Gastroesophageal sphincter (tissue), 4 donors: ENCODE measurements at regions not wholly inside any gene's neighbourhood (a gene's known extent, or its start where the extent isn't known, plus 50 kb on each side); places are given as distances from the start of the nearest gene placed in this dataset.

Source experiments
- ATAC-seq: fragments of 150-250 bp; one replicate; pipeline ENCODE4 v1.9.1; 2016; ENCODE audit warnings: mild to moderate bottlenecking, moderate library complexity
- H3K27ac ChIP-seq, 4 donors: fragments of 200-600 bp; sonication (generic) in 3 of 4; 1 replicate in 3 of 4; 2 replicates in 1 of 4; pipeline ENCODE4 v1.5.1; 2016 to 2019
- H3K27me3 ChIP-seq: fragments of 200-600 bp; sonication (generic); one replicate; pipeline ENCODE4 v1.5.1; 2019
- H3K36me3 ChIP-seq, 2 donors: fragments of 200-600 bp; sonication (generic); one replicate each; pipeline ENCODE4 v1.5.1; 2019; ENCODE audit warnings: control low read depth in 1 of 2
- H3K4me1 ChIP-seq, 3 donors: fragments of 200-600 bp; sonication (generic); 1 replicate in 2 of 3; 2 replicates in 1 of 3; pipeline ENCODE4 v1.5.1; 2016 to 2019; ENCODE audit warnings: control low read depth in 2 of 3
- H3K4me3 ChIP-seq, 2 donors: fragments of 200-600 bp; sonication (generic); one replicate each; pipeline ENCODE4 v1.5.1; 2019; ENCODE audit warnings: mild to moderate bottlenecking in 1 of 2, moderate library complexity in 1 of 2
- H3K9me3 ChIP-seq, 3 donors: fragments of 200-600 bp; sonication (generic); one replicate each; pipeline ENCODE4 v1.5.1; 2017 to 2019; ENCODE audit warnings: control low read depth in 2 of 3
- EP300 ChIP-seq: sonication (generic); formaldehyde crosslinking; IDR thresholded peaks from one replicate; pipeline ENCODE4 v1.6.1; 2017; ENCODE audit warnings: antibody characterized with exemption, mild to moderate bottlenecking
- POLR2A ChIP-seq, 2 donors: fragments of 450-650 bp; IDR thresholded peaks; one replicate each; pipeline ENCODE4 v1.6.1; 2017; ENCODE audit warnings: antibody characterized with exemption in 2 of 2, mild to moderate bottlenecking in 2 of 2, moderate library complexity in 1 of 2
- POLR2AphosphoS5 ChIP-seq: sonication (generic); formaldehyde crosslinking; IDR thresholded peaks from one replicate; pipeline ENCODE4 v1.6.1; 2017; ENCODE audit warnings: antibody characterized with exemption
- WGBS, 2 donors: methylation state at CpG; one replicate each; pipeline ENCODE4 v1.1.5; 2018; ENCODE audit warnings: low coverage in 1 of 2; 5-methylcytosine and 5-hydroxymethylcytosine counted together
- TF ChIP-seq, protein P1 (sequence below), 4 experiments: fragments of 200-600 bp in 2 of 4; fragments of 450-650 bp in 2 of 4; sonication (generic) in 1 of 4; IDR thresholded peaks; one replicate each; pipeline ENCODE4 v1.5.1; 2017 to 2019; ENCODE audit warnings: antibody characterized with exemption in 4 of 4, mild to moderate bottlenecking in 2 of 4, moderate library complexity in 2 of 4

DNA sequence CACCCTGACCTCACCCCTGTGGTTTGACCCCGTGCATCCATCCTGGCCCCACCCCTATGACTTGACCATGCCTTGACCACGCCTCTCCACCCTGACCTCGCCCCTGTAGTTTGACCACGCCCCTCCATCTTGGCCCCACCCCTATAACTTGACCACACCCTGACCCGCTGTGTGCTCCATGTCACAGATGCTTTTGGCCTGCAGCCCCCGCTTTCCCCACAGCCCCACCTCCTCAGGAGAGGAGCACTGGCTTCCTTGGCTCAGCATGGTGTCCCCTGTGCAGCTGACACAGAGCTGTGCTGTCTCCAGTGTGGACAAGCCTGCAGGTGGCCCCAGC is 269.9 kb upstream of the SFSWAP start:
- Histone ChIP-seq H3K27ac (no peak overlapping the region), H3K36me3 (no peaks in the 10 kb centered on the region), H3K4me3 (no peak overlapping the region), H3K27me3 (peaks cover 40% of the 10 kb centered on the region), H3K4me1 (no peaks in the 10 kb centered on the region), H3K9me3 (no peaks in the 10 kb centered on the region)
- 75 to 86% methylated on average over 2 to 4 of the region's 6 CpGs for WGBS, 2 donors
- no peak for ATAC-seq
- no peak for TF ChIP-seq POLR2A (IDR thresholded peaks at IDR 0.05)
- TF ChIP-seq POLR2AphosphoS5: no peak
- TF ChIP-seq EP300: no peak
- TF ChIP-seq, protein P1, sequence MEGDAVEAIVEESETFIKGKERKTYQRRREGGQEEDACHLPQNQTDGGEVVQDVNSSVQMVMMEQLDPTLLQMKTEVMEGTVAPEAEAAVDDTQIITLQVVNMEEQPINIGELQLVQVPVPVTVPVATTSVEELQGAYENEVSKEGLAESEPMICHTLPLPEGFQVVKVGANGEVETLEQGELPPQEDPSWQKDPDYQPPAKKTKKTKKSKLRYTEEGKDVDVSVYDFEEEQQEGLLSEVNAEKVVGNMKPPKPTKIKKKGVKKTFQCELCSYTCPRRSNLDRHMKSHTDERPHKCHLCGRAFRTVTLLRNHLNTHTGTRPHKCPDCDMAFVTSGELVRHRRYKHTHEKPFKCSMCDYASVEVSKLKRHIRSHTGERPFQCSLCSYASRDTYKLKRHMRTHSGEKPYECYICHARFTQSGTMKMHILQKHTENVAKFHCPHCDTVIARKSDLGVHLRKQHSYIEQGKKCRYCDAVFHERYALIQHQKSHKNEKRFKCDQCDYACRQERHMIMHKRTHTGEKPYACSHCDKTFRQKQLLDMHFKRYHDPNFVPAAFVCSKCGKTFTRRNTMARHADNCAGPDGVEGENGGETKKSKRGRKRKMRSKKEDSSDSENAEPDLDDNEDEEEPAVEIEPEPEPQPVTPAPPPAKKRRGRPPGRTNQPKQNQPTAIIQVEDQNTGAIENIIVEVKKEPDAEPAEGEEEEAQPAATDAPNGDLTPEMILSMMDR (IDR thresholded peaks at IDR 0.05): no peak

GRCh38 chr12:131441638-131442336 is 269.1 kb upstream of the SFSWAP start:
- ATAC-seq: no peak
- Histone ChIP-seq H3K9me3 (no peaks in the 10 kb centered on the region), H3K27ac (no peak overlapping the region), H3K4me3 (no peak overlapping the region), H3K27me3 (peaks cover 36% of the 10 kb centered on the region), H3K36me3 (no peaks in the 10 kb centered on the region), H3K4me1 (no peaks in the 10 kb centered on the region)
- WGBS, 2 donors: 77 to 85% methylated on average over 5 to 9 of the region's 9 CpGs
- TF ChIP-seq POLR2A (IDR thresholded peaks at IDR 0.05): no peak
- TF ChIP-seq EP300: no peak
- no peak for TF ChIP-seq POLR2AphosphoS5
- TF ChIP-seq, protein P1 (IDR thresholded peaks at IDR 0.05): no peak

DNA sequence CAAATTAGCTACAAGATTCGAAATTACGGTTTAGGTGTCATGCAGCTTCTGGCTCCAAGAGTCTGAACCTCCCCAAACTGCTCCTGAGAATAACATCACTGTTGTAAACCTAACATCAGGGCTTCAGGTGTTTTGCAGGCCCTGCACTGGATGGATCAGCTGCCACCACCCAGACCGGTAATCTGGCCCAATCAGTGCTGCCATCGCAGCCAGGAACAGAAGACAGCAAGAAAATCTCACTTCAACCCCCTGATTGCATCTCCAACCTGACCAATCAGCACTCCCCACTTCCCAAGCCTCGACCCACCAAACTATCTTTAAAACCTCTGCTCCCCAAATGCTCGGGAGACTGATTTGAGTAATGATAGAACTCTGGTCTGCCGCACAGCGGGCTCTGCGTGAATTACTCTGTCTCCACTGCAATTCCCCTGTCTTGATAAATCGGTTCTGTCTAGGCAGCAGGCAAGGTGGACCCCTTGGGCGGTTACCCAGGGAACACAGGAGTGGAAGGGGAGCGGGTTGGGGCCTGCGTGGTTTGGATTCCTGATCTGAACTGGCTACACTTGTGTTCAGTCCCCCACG is 268.5 kb upstream of the SFSWAP start:
- ATAC-seq: no peak
- Histone ChIP-seq H3K36me3 (no peaks in the 10 kb centered on the region), H3K4me3 (no peak overlapping the region), H3K27ac (no peak overlapping the region), H3K27me3 (peaks cover 35% of the 10 kb centered on the region), H3K9me3 (no peaks in the 10 kb centered on the region), H3K4me1 (no peaks in the 10 kb centered on the region)
- 75 to 96% methylated on average over 4 to 9 of the region's 14 CpGs for WGBS, 2 donors
- TF ChIP-seq, protein P1 (IDR thresholded peaks at IDR 0.05): no peak
- TF ChIP-seq POLR2A (IDR thresholded peaks at IDR 0.05) (no peak), EP300 (no peak), POLR2AphosphoS5 (no peak)

DNA sequence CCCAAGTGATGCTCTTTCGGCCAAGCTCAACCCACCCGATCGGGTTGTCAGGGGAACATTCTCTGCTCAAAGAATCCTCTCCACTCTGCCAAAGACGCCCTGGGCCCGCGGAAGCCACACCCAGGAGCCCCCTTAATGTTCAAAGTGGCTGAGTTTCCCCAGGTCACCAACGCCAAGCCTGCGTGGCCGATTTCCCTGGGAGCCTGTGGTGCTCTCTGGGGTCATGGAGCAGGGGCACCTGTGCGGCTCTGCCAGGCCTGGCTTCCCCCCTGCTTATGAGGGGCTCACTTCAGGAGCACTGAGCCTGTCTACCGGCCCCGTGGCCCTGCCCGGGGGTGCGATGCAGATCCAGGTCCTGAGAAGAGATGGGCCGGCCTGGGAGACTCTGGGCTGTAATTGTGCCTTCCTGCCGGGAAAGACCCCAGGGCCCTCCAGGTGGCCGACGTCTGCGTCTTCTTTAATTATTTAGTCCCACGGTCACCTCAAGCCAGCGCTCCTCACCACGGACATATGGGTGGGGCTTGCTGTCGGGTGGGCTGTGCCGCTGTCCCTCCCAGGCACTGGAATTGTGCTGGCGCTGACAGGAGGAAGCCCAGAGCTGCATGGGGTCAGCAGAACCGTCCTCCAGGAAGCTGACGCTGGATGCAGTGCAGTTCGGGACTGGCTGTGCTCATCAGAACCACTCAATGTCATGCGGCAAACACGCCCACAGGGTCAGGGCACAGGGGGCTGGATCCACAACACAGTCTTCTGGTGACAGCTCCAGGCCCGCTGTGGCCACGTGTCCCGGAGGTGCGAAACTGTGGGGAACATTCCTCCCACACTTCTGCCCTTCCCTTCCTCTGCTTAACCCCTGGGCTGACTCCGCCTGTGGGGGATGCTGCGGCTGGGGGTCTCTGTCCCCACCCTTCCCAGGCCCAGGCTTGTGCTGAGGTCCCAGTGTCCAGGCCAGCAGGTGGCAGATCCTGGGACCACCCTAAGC is 267.6 kb upstream of the SFSWAP start:
- Histone ChIP-seq H3K27ac (no peak overlapping the region), H3K4me1 (no peaks in the 10 kb centered on the region), H3K9me3 (peaks cover 0 to 2% (median 0%) of the 10 kb centered on the region in 3 donors), H3K4me3 (no peak overlapping the region), H3K36me3 (no peaks in the 10 kb centered on the region), H3K27me3 (peaks cover 30% of the 10 kb centered on the region)
- 44 to 60% methylated on average over 1 to 5 of the region's 36 CpGs for WGBS, 2 donors
- TF ChIP-seq EP300: no peak
- no peak for TF ChIP-seq POLR2A (IDR thresholded peaks at IDR 0.05)
- no peak for TF ChIP-seq POLR2AphosphoS5
- TF ChIP-seq, protein P1 (IDR thresholded peaks at IDR 0.05): no peak
- no peak for ATAC-seq
